SU-DHL-6 (cell line): ENCODE measurements at regions not wholly inside any gene's neighbourhood (a gene's known extent, or its start where the extent isn't known, plus 50 kb on each side); places are given as distances from the start of the nearest gene placed in this dataset.

ENCODE experiments used
- H2AFZ ChIP-seq: fragments of 200-600 bp; sonication (generic); 2 replicates; pipeline ENCODE4 v1.6.1; 2014; ENCODE audit warnings: low read depth, mild to moderate bottlenecking, moderate library complexity, mixed read lengths, antibody characterized with exemption, low read length; ENCODE audit not compliant: severe bottlenecking
- H3F3A ChIP-seq: fragments of 200-600 bp; shearing (Covaris generic); 2 replicates; pipeline ENCODE4 v1.6.0; 2016; ENCODE audit warnings: antibody characterized with exemption, mild to moderate bottlenecking; ENCODE audit not compliant: insufficient read depth
- H3K27ac ChIP-seq: fragments of 200-600 bp; sonication (generic); 2 replicates; pipeline ENCODE4 v1.5.1; 2016; ENCODE audit warnings: low read depth, mild to moderate bottlenecking, low read length, moderate library complexity, mixed read lengths
- H3K27me3 ChIP-seq: fragments of 200-600 bp; sonication (generic), shearing (Covaris generic); 2 replicates; pipeline ENCODE4 v1.6.0; 2014; ENCODE audit warnings: mild to moderate bottlenecking, low read length
- H3K36me3 ChIP-seq: fragments of 200-600 bp; sonication (generic); 2 replicates; pipeline ENCODE4 v1.6.1; 2014; ENCODE audit warnings: mild to moderate bottlenecking, low read length, mixed read lengths
- H3K4me2 ChIP-seq: fragments of 300-600, 200-600 bp; shearing (Covaris generic), sonication (generic); 2 replicates; pipeline ENCODE4 v1.6.0; 2014; ENCODE audit warnings: low read length, low read depth, mild to moderate bottlenecking; ENCODE audit not compliant: poor library complexity, severe bottlenecking
- H3K4me3 ChIP-seq: fragments of 200-600 bp; sonication (generic); 2 replicates; pipeline ENCODE4 v1.5.1; 2014; ENCODE audit warnings: antibody characterized with exemption, low read length, mild to moderate bottlenecking, mixed read lengths; ENCODE audit not compliant: insufficient read depth, poor library complexity, severe bottlenecking
- H3K79me2 ChIP-seq: fragments of 200-600 bp; sonication (generic); 2 replicates; pipeline ENCODE4 v1.6.1; 2014; ENCODE audit warnings: mild to moderate bottlenecking, low read length, moderate library complexity; ENCODE audit not compliant: insufficient read depth
- H3K9ac ChIP-seq: fragments of 200-600 bp; sonication (generic); 2 replicates; pipeline ENCODE4 v1.7.0; 2014; ENCODE audit warnings: mild to moderate bottlenecking, low read length
- H3K9me2 ChIP-seq: fragments of 200-600 bp; sonication (generic); replicated peaks from 2 replicates; pipeline ENCODE4 v1.6.1; 2014; ENCODE audit warnings: low read length; ENCODE audit not compliant: insufficient read depth
- H3K9me3 ChIP-seq: fragments of 200-600 bp; sonication (generic); 2 replicates; pipeline ENCODE4 v1.6.1; 2014; ENCODE audit warnings: low read length, mixed read lengths; ENCODE audit not compliant: insufficient read depth
- H4K20me1 ChIP-seq: fragments of 200-600 bp; sonication (generic); 2 replicates; pipeline ENCODE4 v1.6.1; 2014; ENCODE audit warnings: low read depth, mild to moderate bottlenecking, antibody characterized with exemption, low read length, moderate library complexity, mixed read lengths
- CTCF ChIP-seq: fragments of 200-600 bp; sonication (generic); IDR thresholded peaks from one replicate; pipeline ENCODE4 v1.5.1; 2017; ENCODE audit warnings: antibody characterized with exemption, mild to moderate bottlenecking, low read length, moderate library complexity; ENCODE audit not compliant: insufficient read depth, poor library complexity, severe bottlenecking
- EZH2phosphoT487 ChIP-seq: fragments of 200-600 bp; sonication (generic), shearing (Covaris generic); conservative IDR thresholded peaks from 2 replicates; pipeline ENCODE4 v1.6.1; 2018; ENCODE audit warnings: mild to moderate bottlenecking, antibody characterized with exemption, low read length, moderate library complexity, mixed read lengths

DNA sequence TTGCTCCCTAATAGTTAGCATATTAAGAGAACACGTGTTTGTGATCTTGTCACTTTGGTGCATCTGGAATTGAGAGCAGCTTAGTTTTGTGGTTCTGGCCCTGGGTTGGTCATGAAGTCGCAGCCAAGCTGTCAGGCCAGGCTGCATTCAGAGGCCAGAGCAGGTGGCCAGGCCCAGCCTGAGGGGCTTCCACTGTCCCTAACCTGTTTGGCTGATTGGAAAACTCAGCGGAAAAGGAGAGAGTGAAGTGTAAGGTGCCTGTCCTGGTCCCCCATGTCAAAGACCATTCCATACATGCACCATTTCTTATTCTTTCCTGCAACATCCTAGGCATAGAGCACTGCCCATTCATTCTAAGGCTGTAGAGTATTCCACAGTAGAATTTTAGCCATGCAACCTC lies 111.5 kb upstream of the IGLL5 start:
- no peaks in the 10 kb centered on the region for H3K27me3 ChIP-seq
- H4K20me1 ChIP-seq: no peaks in the 10 kb centered on the region
- no peak overlapping the region for H3K9ac ChIP-seq
- H3F3A ChIP-seq: no peaks in the 10 kb centered on the region
- H3K9me2 ChIP-seq: no peaks in the 10 kb centered on the region
- no peak overlapping the region for H3K4me3 ChIP-seq
- no peaks in the 10 kb centered on the region for H3K36me3 ChIP-seq
- no peak overlapping the region for H2AFZ ChIP-seq
- no peaks in the 10 kb centered on the region for H3K79me2 ChIP-seq
- TF ChIP-seq EZH2phosphoT487 (no peak), CTCF (no peak)
- no peak overlapping the region for H3K4me2 ChIP-seq
- H3K9me3 ChIP-seq: no peaks in the 10 kb centered on the region
- no peak overlapping the region for H3K27ac ChIP-seq

DNA sequence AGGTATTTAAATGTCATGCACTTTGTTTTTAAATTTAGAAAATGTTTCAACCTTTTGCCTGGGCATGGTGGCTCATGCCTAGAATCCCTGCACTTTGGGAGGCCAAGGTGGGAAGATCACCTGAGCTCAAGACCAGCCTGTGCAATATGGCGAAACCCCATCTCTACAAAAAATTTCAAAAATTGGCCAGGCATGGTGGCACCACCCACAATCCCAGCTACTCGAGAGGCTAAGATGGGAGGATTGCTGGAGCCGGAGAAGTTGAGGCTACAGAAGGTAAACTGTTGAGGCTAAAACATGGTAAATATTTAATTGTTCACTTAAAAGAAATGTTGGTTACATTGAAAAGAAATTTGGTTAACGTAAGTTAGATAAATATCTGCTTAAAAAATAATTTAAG lies 108.4 kb upstream of the IGLL5 start:
- Histone ChIP-seq H3K27me3 (no peaks in the 10 kb centered on the region), H3K4me2 (no peak overlapping the region), H3F3A (no peaks in the 10 kb centered on the region), H3K27ac (no peak overlapping the region), H3K4me3 (no peak overlapping the region), H3K9me2 (no peaks in the 10 kb centered on the region), H3K9ac (no peak overlapping the region), H3K79me2 (no peaks in the 10 kb centered on the region), H4K20me1 (no peaks in the 10 kb centered on the region), H2AFZ (no peak overlapping the region), H3K36me3 (no peaks in the 10 kb centered on the region), H3K9me3 (no peaks in the 10 kb centered on the region)
- TF ChIP-seq EZH2phosphoT487 (no peak), CTCF (no peak)

- no peaks in the 10 kb centered on the region for H3F3A ChIP-seq
- H3K4me2 ChIP-seq: no peak overlapping the region
- no peak overlapping the region for H3K4me3 ChIP-seq
- H3K27me3 ChIP-seq: no peaks in the 10 kb centered on the region
- no peaks in the 10 kb centered on the region for H3K79me2 ChIP-seq
- no peak overlapping the region for H3K27ac ChIP-seq
- no peaks in the 10 kb centered on the region for H4K20me1 ChIP-seq
- no peaks in the 10 kb centered on the region for H3K9me3 ChIP-seq
- TF ChIP-seq EZH2phosphoT487 (no peak), CTCF (no peak)
- H3K9me2 ChIP-seq: no peaks in the 10 kb centered on the region
- no peak overlapping the region for H3K9ac ChIP-seq
- no peak overlapping the region for H2AFZ ChIP-seq
- no peaks in the 10 kb centered on the region for H3K36me3 ChIP-seq
Measured at GRCh38 chr22:22783575-22783974, 104.0 kb upstream of the IGLL5 start.
